ENCODE measurements at regions not wholly inside any gene's neighbourhood (a gene's known extent, or its start where the extent isn't known, plus 50 kb on each side); places are given as distances from the start of the nearest gene placed in this dataset.

- TF ChIP-seq CTCF (IDR thresholded peaks at IDR 0.05) (no peak), POLR2A (IDR thresholded peaks at IDR 0.05) (no peak), POLR2AphosphoS5 (IDR thresholded peaks at IDR 0.05) (no peak)
Measured at GRCh38 chr5:29169886-29170285, 2023.6 kb upstream of the CDH6 start.

Measured in prostate gland (tissue), 2 donors.